HCT116 (cell line): ENCODE measurements at regions not wholly inside any gene's neighbourhood (a gene's known extent, or its start where the extent isn't known, plus 50 kb on each side); places are given as distances from the start of the nearest gene placed in this dataset.

Experiments used
- ATAC-seq: fragments of 200-7000 bp; cut with Tn5 transposase; 2 replicates; pipeline ENCODE4 v1.9.1; 2020; ENCODE audit warnings: mild to moderate bottlenecking, moderate library complexity
- BruUV-seq: library from RNA; stranded (reverse); fragments of 400-500 nt; replicated peaks from 2 replicates; lab custom pipeline; 2021; lab: Mats Ljungman, UMichigan
- CTCF ChIA-PET: fragments of 300-600 bp; sonication (Branson Sonifier 250); formaldehyde crosslinking; loops from one replicate; lab custom pipeline; 2021; ENCODE audit warnings: antibody characterized with exemption; lab: Charles Lee
- POLR2A ChIA-PET: fragments of 300-600, 350-600 bp; sonication (Branson Sonifier 250); formaldehyde crosslinking; loops from one replicate; lab custom pipeline; 2021; ENCODE audit warnings: antibody characterized with exemption; lab: Charles Lee
- RAD21 ChIA-PET, 2 experiments: fragments of 300-600 bp; sonication (Branson Sonifier 250); formaldehyde crosslinking; loops; one replicate each; lab custom pipeline; 2023; ENCODE audit warnings: low total read pairs in 2 of 2; ENCODE audit not compliant: uncharacterized antibody in 2 of 2, unreplicated experiment in 2 of 2, low non-redundant PET in 1 of 2; lab: Charles Lee
- DNase-seq: peaks from one replicate; pipeline ENCODE4 v3.0.0-alpha.2; 2010; ENCODE audit warnings: low read depth, low spot score
- H2AFZ ChIP-seq: fragments of 200-600 bp; shearing (Covaris generic), sonication (generic); 2 replicates; pipeline ENCODE4 v1.6.1; 2017; ENCODE audit warnings: low read depth, mixed run types, mixed read lengths, antibody characterized with exemption, low read length; ENCODE audit not compliant: poor library complexity, severe bottlenecking
- H3K27ac ChIP-seq: 2 replicates; pipeline ENCODE4 v1.5.1; 2012; ENCODE audit warnings: low read depth, low read length
- H3K27me3 ChIP-seq: fragments of 200-600 bp; sonication (generic); 2 replicates; pipeline ENCODE4 v1.6.1; 2016; ENCODE audit warnings: mixed run types, low read length, mixed read lengths; ENCODE audit not compliant: insufficient read depth
- H3K36me3 ChIP-seq, 2 experiments: fragments of 200-500 bp in 1 of 2; fragments of 200-600 bp in 1 of 2; sonication (Bioruptor generic) in 1 of 2; sonication (generic) in 1 of 2; 2 replicates each; pipeline versions ENCODE4 v1.5.1 to v1.6.1; 2014 to 2016; ENCODE audit warnings: low read length in 2 of 2, inconsistent platforms in 1 of 2, mixed read lengths in 1 of 2, mixed run types in 1 of 2; ENCODE audit not compliant: insufficient read depth in 2 of 2, control insufficient read depth in 1 of 2
- H3K4me1 ChIP-seq, 2 experiments: fragments of 200-600 bp in 1 of 2; sonication (generic) in 1 of 2; 2 replicates each; pipeline versions ENCODE4 v1.5.1 to v1.6.1; 2012 to 2017; ENCODE audit warnings: low read length in 2 of 2, inconsistent platforms in 1 of 2, mild to moderate bottlenecking in 1 of 2, mixed read lengths in 1 of 2, mixed run types in 1 of 2, moderate library complexity in 1 of 2; ENCODE audit not compliant: insufficient read depth in 2 of 2, control insufficient read depth in 1 of 2
- H3K4me2 ChIP-seq: fragments of 200-600 bp; sonication (generic); 2 replicates; pipeline ENCODE4 v1.6.1; 2017; ENCODE audit warnings: mixed run types, low read length, mixed read lengths
- H3K4me3 ChIP-seq, 2 experiments: fragments of 200-600 bp in 1 of 2; sonication (generic) in 1 of 2; replicated peaks in 1 of 2; 2 replicates each; pipeline ENCODE4 v1.5.1; 2011 to 2016; ENCODE audit warnings: low read length in 2 of 2, control low read depth in 1 of 2, low read depth in 1 of 2, mild to moderate bottlenecking in 1 of 2, mixed read lengths in 1 of 2, mixed run types in 1 of 2
- H3K79me2 ChIP-seq: fragments of 200-600 bp; sonication (generic); 2 replicates; pipeline ENCODE4 v1.6.1; 2017; ENCODE audit warnings: mild to moderate bottlenecking, mixed run types, low read length, moderate library complexity, mixed read lengths; ENCODE audit not compliant: insufficient read depth
- H3K9ac ChIP-seq: fragments of 200-600 bp; sonication (generic); 2 replicates; pipeline ENCODE4 v1.6.1; 2016; ENCODE audit warnings: low read length, mixed read lengths
- H3K9me2 ChIP-seq: fragments of 200-600 bp; sonication (generic), shearing (Covaris generic); 2 replicates; pipeline ENCODE4 v1.6.1; 2017; ENCODE audit warnings: mixed run types, mild to moderate bottlenecking, moderate library complexity; ENCODE audit not compliant: insufficient read depth
- H3K9me3 ChIP-seq, 2 experiments: fragments of 200-500 bp in 1 of 2; fragments of 200-600 bp in 1 of 2; sonication (Bioruptor generic) in 1 of 2; sonication (generic) in 1 of 2; 2 replicates each; pipeline ENCODE4 v1.6.1; 2014 to 2017; ENCODE audit warnings: low read length in 2 of 2, mixed read lengths in 2 of 2, inconsistent platforms in 1 of 2, low read depth in 1 of 2, mild to moderate bottlenecking in 1 of 2, mixed run types in 1 of 2, moderate library complexity in 1 of 2; ENCODE audit not compliant: control insufficient read depth in 1 of 2, insufficient read depth in 1 of 2
- H4K20me1 ChIP-seq: fragments of 200-600 bp; sonication (generic), shearing (Covaris generic); 2 replicates; pipeline ENCODE4 v1.6.1; 2017; ENCODE audit warnings: mixed run types, mild to moderate bottlenecking, moderate library complexity; ENCODE audit not compliant: insufficient read depth
- ATF3 ChIP-seq: IDR thresholded peaks from 2 replicates; pipeline ENCODE4 v1.6.1; 2012
- CEBPB ChIP-seq: IDR thresholded peaks from 2 replicates; pipeline ENCODE4 v1.6.1; 2012; ENCODE audit warnings: low read depth
- CTCF ChIP-seq, 3 experiments: fragments of 200-600 bp in 1 of 3; sonication (generic) in 1 of 3; IDR thresholded peaks in 2 of 3; conservative IDR thresholded peaks in 1 of 3; 2 replicates each; pipeline ENCODE4 v1.5.1; 2012 to 2017; ENCODE audit warnings: low read depth in 2 of 3, low read length in 2 of 3, antibody characterized with exemption in 1 of 3, borderline replicate concordance in 1 of 3, control low read depth in 1 of 3, mild to moderate bottlenecking in 1 of 3, mixed read lengths in 1 of 3, mixed run types in 1 of 3, moderate library complexity in 1 of 3; ENCODE audit not compliant: insufficient read depth in 1 of 3
- EGR1 ChIP-seq: IDR thresholded peaks from 2 replicates; pipeline ENCODE4 v1.6.1; 2012; ENCODE audit warnings: low read depth
- ELF1 ChIP-seq: IDR thresholded peaks from 2 replicates; pipeline ENCODE4 v1.6.1; 2012; ENCODE audit warnings: low read depth, borderline replicate concordance
- EZH2 ChIP-seq: fragments of 200-600 bp; sonication (generic); IDR thresholded peaks from 2 replicates; pipeline ENCODE4 v1.6.1; 2017; ENCODE audit warnings: antibody characterized with exemption, mixed run types
- FOSL1 ChIP-seq: IDR thresholded peaks from 2 replicates; pipeline ENCODE4 v1.6.1; 2012; ENCODE audit warnings: low read depth
- JUND ChIP-seq: IDR thresholded peaks from 2 replicates; pipeline ENCODE4 v1.6.1; 2012
- MAX ChIP-seq: IDR thresholded peaks from 2 replicates; pipeline ENCODE4 v1.6.1; 2012
- RAD21 ChIP-seq: IDR thresholded peaks from 2 replicates; pipeline ENCODE4 v1.6.1; 2012; ENCODE audit warnings: low read depth, mild to moderate bottlenecking
- SP1 ChIP-seq: IDR thresholded peaks from 2 replicates; pipeline ENCODE4 v1.6.1; 2012; ENCODE audit warnings: low read depth
- ZFX ChIP-seq: fragments of 450-650 bp; IDR thresholded peaks from 2 replicates; pipeline ENCODE4 v1.6.1; 2017
- intact Hi-C: fragments of 100-400 bp; cut with micrococcal nuclease; formaldehyde crosslinking; loops from 2 replicates; pipeline ENCODE4 v1.10.0; 2022

- no peak overlapping the region for H2AFZ ChIP-seq
- H3K27ac ChIP-seq: no peak overlapping the region
- ATAC-seq (0 out of 2 replicates have a peak, but pooled peaks have one; percentile 36), DNase-seq (peak; percentile 22)
- ChIA-PET CTCF (interaction anchor here (2.5 kb wide), 1 partner anchor 109 kb away, joined by 27 read pairs; no protein-coding TSS in a partner anchor), POLR2A (no interaction called here), RAD21 (interaction anchor here in 1 of 2 experiments (1.2 kb wide), 1 partner anchor 109 kb away, joined by 3 read pairs; no protein-coding TSS in a partner anchor)
- no peaks in the 10 kb centered on the region for H3K36me3 ChIP-seq
- no peaks in the 10 kb centered on the region for H3K9me3 ChIP-seq
- no peaks in the 10 kb centered on the region for H3K27me3 ChIP-seq
- BruUV-seq: no TSS peak
- no peaks in the 10 kb centered on the region for H3K4me1 ChIP-seq
- TF ChIP-seq FOSL1 (no peak), RAD21 (peak; percentile 85), CTCF (IDR thresholded peaks at IDR 0.05 in 2 of 3, conservative IDR thresholded peaks at IDR 0.05 in 1 of 3; ENCODE audit: borderline replicate concordance in 1 of 3, insufficient read depth in 1 of 3, low read depth in 2 of 3, low read length in 2 of 3) (peak; percentile 34 to 71 (median 70); a peak in 5 of 6 replicates), ZFX (no peak), CEBPB (peak; percentile 18; the same call in 1 of the 2 replicates)
- H3K79me2 ChIP-seq: no peaks in the 10 kb centered on the region
- H3K9ac ChIP-seq: no peak overlapping the region
- no peak overlapping the region for H3K4me2 ChIP-seq
- no peaks in the 10 kb centered on the region for H3K9me2 ChIP-seq
- no peaks in the 10 kb centered on the region for H4K20me1 ChIP-seq
- intact Hi-C loops: loop anchor here (1.0 to 10.0 kb wide), 4 partner anchors 109 to 1942 kb away; no protein-coding TSS in a partner anchor
- H3K4me3 ChIP-seq: no peak overlapping the region
Observed at GRCh38 chr2:138922973-138923563, 142.9 kb upstream of the NXPH2 start.

GRCh38 chr2:138919120-138919747 lies 139.0 kb upstream of the NXPH2 start:
- Histone ChIP-seq H3K27me3 (no peaks in the 10 kb centered on the region), H3K27ac (no peak overlapping the region), H3K9ac (no peak overlapping the region), H2AFZ (no peak overlapping the region), H3K36me3 (no peaks in the 10 kb centered on the region), H3K9me3 (no peaks in the 10 kb centered on the region), H4K20me1 (no peaks in the 10 kb centered on the region), H3K4me1 (no peaks in the 10 kb centered on the region), H3K4me2 (no peak overlapping the region), H3K79me2 (no peaks in the 10 kb centered on the region), H3K9me2 (no peaks in the 10 kb centered on the region), H3K4me3 (no peak overlapping the region)
- ChIA-PET RAD21 (no interaction called here), POLR2A (no interaction called here), CTCF (no interaction called here)
- TF ChIP-seq SP1 (no peak), EZH2 (no peak), CTCF (IDR thresholded peaks at IDR 0.05 in 2 of 3, conservative IDR thresholded peaks at IDR 0.05 in 1 of 3; ENCODE audit: borderline replicate concordance in 1 of 3, insufficient read depth in 1 of 3, low read depth in 2 of 3, low read length in 2 of 3) (no peak), JUND (no peak), MAX (no peak), ELF1 (no peak), FOSL1 (no peak), CEBPB (no peak), EGR1 (no peak), ATF3 (no peak)
- BruUV-seq: no TSS peak
- DNase-seq (no peak), ATAC-seq (no peak)
- intact Hi-C loops: no loop called here
